Spinal cord (tissue), 9 donors: ENCODE measurements at regions not wholly inside any gene's neighbourhood (a gene's known extent, or its start where the extent isn't known, plus 50 kb on each side); places are given as distances from the start of the nearest gene placed in this dataset.

Experiments
- DNase-seq, 6 donors: peaks; one replicate each; pipeline versions ENCODE4 v3.0.0 to v3.0.0-alpha.2; 2013 to 2015; ENCODE audit warnings: low spot score in 6 of 6, low read depth in 4 of 6
- H3K27ac ChIP-seq: one replicate; pipeline ENCODE4 v1.5.1; 2013; ENCODE audit warnings: low read depth, low read length, control low read depth
- H3K27me3 ChIP-seq: one replicate; pipeline ENCODE4 v1.6.1; 2013; ENCODE audit warnings: low read length; ENCODE audit not compliant: control insufficient read depth, insufficient read depth
- H3K36me3 ChIP-seq: one replicate; pipeline ENCODE4 v1.6.1; 2013; ENCODE audit warnings: low read length; ENCODE audit not compliant: control insufficient read depth, insufficient read depth
- H3K4me1 ChIP-seq: one replicate; pipeline ENCODE4 v1.6.1; 2013; ENCODE audit warnings: low read length; ENCODE audit not compliant: control insufficient read depth, insufficient read depth
- H3K4me3 ChIP-seq: one replicate; pipeline ENCODE4 v1.5.1; 2013; ENCODE audit warnings: low read depth, low read length, control low read depth
- H3K9me3 ChIP-seq: one replicate; pipeline ENCODE4 v1.6.1; 2013; ENCODE audit warnings: low read length; ENCODE audit not compliant: control insufficient read depth, insufficient read depth
- WGBS: methylation state at CpG from one replicate; pipeline ENCODE4 v1.1.5; 2013; ENCODE audit warnings: missing lambda C conversion rate; ENCODE audit not compliant: insufficient coverage; 5-methylcytosine and 5-hydroxymethylcytosine counted together
- donor health status: healthy.

DNA sequence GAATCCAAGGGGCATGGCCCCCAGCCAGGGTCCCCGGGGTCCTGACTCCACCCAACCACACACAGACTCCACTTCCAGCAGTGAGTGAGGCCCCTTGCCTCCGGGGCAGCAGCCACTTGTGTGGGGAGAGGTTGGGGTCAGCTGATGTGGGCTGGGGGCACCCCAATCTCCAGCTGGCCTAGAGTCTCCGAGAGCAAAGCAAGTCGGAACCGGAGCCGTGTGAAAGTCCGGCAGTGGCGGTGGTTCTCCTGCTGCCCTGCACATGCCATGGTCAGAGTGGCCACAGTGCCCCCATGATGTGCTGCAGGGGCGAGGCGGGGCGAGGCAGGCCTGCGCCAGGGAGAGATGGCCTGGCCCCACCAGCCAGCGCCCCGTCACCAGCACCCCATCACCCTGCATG, 74.6 kb downstream of the PDGFA start:
- Histone ChIP-seq H3K4me3 (no peak overlapping the region), H3K9me3 (no peaks in the 10 kb centered on the region), H3K36me3 (no peaks in the 10 kb centered on the region), H3K4me1 (peaks cover 25% of the 10 kb centered on the region), H3K27ac (no peak overlapping the region), H3K27me3 (no peaks in the 10 kb centered on the region)
- no peak for DNase-seq
- WGBS: 94% methylated on average over 12 of the region's 14 CpGs

DNA sequence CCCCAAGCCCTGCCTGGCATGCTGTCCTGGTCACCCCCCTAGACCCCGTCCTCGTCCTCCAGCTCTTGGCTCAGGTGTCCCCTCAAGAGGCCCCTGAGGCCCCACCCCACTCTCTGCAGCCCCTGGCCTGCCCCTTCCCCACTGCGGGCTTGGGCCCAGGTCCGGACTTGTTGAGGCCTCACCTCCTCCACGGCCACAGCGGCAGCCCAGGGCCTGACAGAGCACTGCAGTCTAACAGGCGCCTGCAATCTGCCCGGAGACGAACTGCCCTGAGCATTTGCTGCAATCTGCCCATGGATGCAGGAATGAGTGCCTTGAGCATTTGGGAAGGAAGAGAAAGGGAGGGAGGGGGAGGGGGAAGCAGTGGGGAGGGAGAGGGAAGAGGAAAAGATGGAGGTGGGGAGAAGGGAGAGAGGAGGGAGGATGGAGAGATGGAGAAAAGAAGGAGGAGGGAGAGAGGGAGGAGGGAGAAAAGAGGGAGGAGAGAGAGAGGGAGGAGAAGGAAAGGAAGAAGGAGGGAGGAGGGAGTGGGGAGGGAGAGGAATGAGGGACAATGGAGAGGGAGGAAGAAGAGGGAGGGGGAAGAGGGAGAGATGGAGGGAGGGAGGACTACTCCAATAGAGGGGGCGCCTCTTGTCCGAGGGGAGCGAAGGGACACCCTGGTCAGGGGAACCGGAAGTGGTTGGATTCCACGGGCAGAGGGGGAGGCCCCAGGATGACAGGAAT, 73.9 kb downstream of the PDGFA start:
- H3K4me1 ChIP-seq: peaks cover 25% of the 10 kb centered on the region
- H3K27me3 ChIP-seq: peaks cover under 1% of the 10 kb centered on the region
- DNase-seq: no peak
- WGBS: 61% methylated on average over 14 of the region's 14 CpGs
- H3K27ac ChIP-seq: no peak overlapping the region
- no peak overlapping the region for H3K4me3 ChIP-seq
- no peaks in the 10 kb centered on the region for H3K9me3 ChIP-seq
- H3K36me3 ChIP-seq: no peaks in the 10 kb centered on the region

DNA sequence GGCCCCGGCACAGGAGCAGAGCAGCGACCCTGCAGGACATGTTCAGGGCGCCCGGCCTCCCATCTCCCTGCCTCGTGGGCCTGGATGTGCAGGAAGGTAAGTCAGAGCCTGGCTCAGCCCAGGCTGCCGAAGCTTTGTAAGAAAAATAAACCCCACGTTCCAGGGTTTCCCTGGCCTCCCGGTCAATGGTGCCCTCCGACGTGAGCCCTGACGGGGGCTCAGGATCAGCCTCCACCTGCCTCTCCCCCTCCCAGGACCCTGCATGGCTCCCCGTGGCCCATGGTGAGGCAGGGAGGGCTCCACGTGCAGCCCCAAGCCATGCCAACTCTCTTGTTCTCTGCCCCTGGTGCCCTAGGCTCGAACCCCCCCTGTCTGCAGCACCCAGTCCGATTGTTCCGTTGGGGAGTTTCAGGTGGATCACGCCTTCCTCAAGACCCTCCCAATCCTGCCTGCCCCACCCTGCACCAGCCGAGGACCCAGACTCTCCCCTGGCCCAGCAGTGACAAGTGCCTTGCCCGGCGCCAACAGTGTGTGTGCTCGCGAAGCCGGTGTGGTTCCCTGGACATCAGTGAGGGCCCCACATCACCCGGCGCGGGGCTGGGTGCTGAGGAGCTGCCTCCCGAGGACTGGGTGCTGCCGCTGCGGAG, 73.2 kb downstream of the PDGFA start:
- no peak for DNase-seq
- Histone ChIP-seq H3K27me3 (peaks cover 8% of the 10 kb centered on the region), H3K36me3 (no peaks in the 10 kb centered on the region), H3K4me3 (no peak overlapping the region), H3K4me1 (peaks cover 28% of the 10 kb centered on the region), H3K27ac (no peak overlapping the region), H3K9me3 (no peaks in the 10 kb centered on the region)
- 79% methylated on average over 26 of the region's 29 CpGs for WGBS
